ENCODE measurements at regions not wholly inside any gene's neighbourhood (a gene's known extent, or its start where the extent isn't known, plus 50 kb on each side); places are given as distances from the start of the nearest gene placed in this dataset.
A peak's percentile ranks its signal among the peaks of the same experiment; 100 is the strongest.

DNA sequence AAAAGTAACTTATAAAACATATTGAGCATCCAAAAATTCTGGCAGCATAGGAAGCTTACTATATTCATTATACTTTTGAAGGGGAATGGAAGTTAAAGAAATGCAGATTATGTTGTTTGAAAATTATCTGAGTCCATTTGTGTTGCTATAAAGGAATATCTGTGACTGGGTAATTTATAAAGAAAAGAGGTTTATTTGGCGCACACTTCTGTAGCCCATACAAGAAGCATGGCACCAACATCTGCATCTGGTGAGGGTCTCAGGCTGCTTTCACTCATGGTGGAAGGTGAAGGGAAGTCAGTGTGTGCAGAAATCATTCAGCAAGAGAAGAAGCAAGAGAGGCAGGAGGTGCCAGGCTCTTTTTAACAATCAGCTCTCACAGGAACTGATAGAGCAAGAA is 55.5 kb upstream of the BACH1 start:
- DNase-seq (no peak), ATAC-seq (no peak)
- Mint-ChIP-seq H3K27ac (peak overlapping the region in 1 of 2 donors; percentile 29), H3K4me3 (no peak overlapping the region), H3K27me3 (peaks cover 5% of the 10 kb centered on the region), H3K4me1 (peaks cover 13% of the 10 kb centered on the region), H3K9me3 (peaks cover 0 to 4% of the 10 kb centered on the region in 2 donors)

DNA sequence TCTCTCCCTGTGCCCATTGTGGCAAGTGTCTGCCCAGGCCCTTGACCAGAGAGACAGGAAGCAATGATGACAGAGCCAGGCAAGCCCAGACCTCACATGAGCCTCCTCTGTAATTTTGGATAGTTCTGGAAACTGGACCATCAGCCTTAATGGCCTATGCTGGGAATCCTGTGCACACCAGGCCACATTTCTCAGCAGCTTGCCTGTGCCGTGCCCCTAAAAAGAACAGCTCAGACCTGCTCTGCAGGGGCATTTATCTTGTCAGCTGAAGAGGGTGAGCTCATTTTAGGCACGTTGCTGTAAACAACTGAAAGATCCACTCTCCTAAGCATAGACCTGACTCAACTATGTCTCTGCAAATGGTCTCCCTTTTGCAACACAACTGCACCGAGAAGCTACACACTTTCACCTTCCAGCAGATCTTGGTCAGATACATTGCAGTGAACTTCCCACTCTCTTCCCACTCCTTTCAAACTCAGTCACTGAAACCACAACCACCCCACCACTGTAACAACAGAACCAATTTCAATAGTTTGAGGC is 53.5 kb upstream of the BACH1 start:
- peak overlapping the region in 1 of 2 donors; percentile 9 for H3K4me3 Mint-ChIP-seq
- DNase-seq (peak; percentile 15 to 52), ATAC-seq (peak; percentile 98)
- peak overlapping the region; percentile 15 to 77 for H3K27ac Mint-ChIP-seq
- H3K4me1 Mint-ChIP-seq = peaks cover 13% of the 10 kb centered on the region
- H3K9me3 Mint-ChIP-seq = peaks cover 7 to 8% of the 10 kb centered on the region in 2 donors
- H3K27me3 Mint-ChIP-seq = peaks cover 9% of the 10 kb centered on the region

DNA sequence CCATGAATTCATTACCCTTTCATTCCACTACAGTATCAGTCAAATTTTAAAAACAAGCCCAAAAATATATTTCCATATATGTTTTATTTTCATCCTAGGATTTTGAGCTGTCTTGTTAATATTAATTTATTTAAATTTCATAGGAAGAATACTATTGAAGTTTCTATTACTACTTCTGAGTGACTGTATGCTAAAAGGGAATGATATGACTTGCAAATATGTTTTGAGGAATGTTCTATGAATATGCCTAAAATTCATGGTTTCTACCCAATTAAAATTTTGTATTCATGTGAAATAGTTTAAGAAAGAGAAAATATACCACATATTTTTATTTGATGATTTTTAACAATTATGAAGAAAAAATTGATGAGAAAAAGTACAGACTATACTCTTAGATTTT is 52.9 kb upstream of the BACH1 start:
- peaks cover 7 to 11% of the 10 kb centered on the region in 2 donors for H3K9me3 Mint-ChIP-seq
- H3K27me3 Mint-ChIP-seq = peaks cover 16% of the 10 kb centered on the region
- H3K4me1 Mint-ChIP-seq = peaks cover 13% of the 10 kb centered on the region
- no peak overlapping the region for H3K27ac Mint-ChIP-seq
- DNase-seq (no peak), ATAC-seq (no peak)
- no peak overlapping the region for H3K4me3 Mint-ChIP-seq

DNA sequence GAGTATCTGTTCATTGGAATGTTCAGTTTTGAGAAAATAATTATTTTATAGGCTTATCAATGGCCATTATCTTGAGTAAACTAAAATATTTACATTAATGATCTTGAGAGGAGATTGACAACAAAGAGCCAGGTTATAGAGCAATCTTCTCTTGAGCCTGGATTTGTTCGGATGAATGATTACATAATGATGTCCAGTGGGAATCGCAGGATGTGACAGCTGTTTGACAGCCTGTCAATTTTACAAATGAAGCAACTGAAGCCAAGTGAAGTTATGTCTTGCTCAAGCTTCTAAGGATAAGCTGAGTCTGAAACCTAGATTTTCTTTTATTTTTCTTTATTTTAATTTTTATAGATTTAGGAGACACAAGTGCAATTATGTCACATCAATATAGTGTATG is 52.1 kb upstream of the BACH1 start:
- peaks cover 7 to 11% of the 10 kb centered on the region in 2 donors for H3K9me3 Mint-ChIP-seq
- DNase-seq (no peak), ATAC-seq (no peak)
- no peak overlapping the region for H3K27ac Mint-ChIP-seq
- peaks cover 13% of the 10 kb centered on the region for H3K4me1 Mint-ChIP-seq
- no peak overlapping the region for H3K4me3 Mint-ChIP-seq
- peaks cover 18% of the 10 kb centered on the region for H3K27me3 Mint-ChIP-seq

GRCh38 chr21:29248124-29248523 is 50.6 kb upstream of the BACH1 start:
- peaks cover 16 to 19% of the 10 kb centered on the region in 2 donors for H3K9me3 Mint-ChIP-seq

More at GRCh38 chr21:29248124-29248523, 50.6 kb upstream of the BACH1 start:
- Mint-ChIP-seq H3K4me1 (peaks cover 13% of the 10 kb centered on the region), H3K27ac (no peak overlapping the region), H3K27me3 (peaks cover 18% of the 10 kb centered on the region), H3K4me3 (no peak overlapping the region)
- DNase-seq (no peak), ATAC-seq (no peak)

All from stimulated activated naive CD8-positive, alpha-beta T cell treated with anti-CD3 and anti-CD28 coated beads, Interleukin-15, amount 100 ng/mL, for 72 hours (primary cell).